ENCODE measurements at regions not wholly inside any gene's neighbourhood (a gene's known extent, or its start where the extent isn't known, plus 50 kb on each side); places are given as distances from the start of the nearest gene placed in this dataset.

DNA sequence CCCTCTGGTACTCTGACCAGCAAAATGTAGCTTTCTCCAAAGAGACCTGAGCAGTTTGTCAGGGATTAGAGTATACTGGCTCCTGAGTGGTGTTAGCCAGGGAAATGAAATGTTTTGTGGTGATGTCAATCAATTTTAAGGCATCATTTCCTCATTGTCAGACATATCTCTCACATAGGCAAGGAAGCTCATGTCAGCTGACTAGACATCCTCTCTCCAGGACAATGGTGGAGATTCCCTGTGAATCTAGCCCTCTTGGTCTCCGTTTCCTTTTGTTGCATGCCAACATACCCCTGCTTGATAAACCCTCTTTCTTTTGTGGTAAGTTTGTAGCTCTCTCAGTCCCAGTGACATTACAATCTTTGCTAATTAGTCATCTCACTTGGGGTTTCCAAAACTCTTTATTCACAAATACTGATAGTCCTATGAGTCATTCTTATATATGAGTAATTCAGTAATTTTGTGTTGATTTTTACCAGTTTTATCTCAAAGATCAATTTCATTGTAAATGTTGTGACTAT is 135.6 kb upstream of the PTPRK start:
- DNase-seq, result no peak
- no peak overlapping the region for H3K4me3 Mint-ChIP-seq
- no peak overlapping the region for H3K27ac Mint-ChIP-seq

DNA sequence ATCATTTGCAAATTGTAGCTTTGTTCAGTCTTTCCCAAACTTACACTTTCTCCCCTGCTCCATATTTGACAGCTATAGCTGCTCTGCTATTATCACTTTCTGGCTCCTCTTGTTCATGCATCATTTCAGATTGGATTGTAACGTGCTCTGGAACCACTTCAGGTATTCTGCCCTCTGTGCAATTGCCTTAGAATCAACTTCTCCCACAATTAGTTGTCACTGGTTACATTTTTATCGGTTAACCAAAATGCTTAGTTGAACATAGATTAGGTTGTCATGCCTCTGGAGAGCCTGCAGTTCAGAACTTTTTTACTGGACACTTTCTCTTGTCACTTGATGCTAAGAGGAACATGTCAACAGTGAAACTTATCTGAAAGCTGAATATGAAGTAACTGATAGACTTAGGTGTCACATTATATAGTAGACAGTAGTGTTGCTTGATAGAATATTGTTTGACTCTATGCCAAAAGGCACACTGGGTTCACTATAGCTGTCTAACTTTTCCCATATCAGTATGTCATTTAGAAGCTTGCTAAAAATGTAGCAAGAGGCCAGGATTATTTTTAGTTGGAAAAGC is 127.7 kb upstream of the PTPRK start:
- Mint-ChIP-seq H3K4me3 (no peak overlapping the region), H3K9me3 (ENCODE audit: insufficient read depth) (no peaks in the 10 kb centered on the region), H3K27me3 (ENCODE audit: low read depth) (no peaks in the 10 kb centered on the region), H3K4me1 (ENCODE audit: low read depth) (no peaks in the 10 kb centered on the region), H3K36me3 (ENCODE audit: low read depth) (no peaks in the 10 kb centered on the region), H3K27ac (no peak overlapping the region)
- no peak for DNase-seq
- ChIA-PET POLR2A (no interaction called here), CTCF (interaction anchor here (0.6 kb wide), 1 partner anchor 692 kb away, joined by 3 read pairs; no protein-coding TSS in a partner anchor)
- no peak for ATAC-seq

More for the DNA sequence above, 135.6 kb upstream of the PTPRK start:
- H3K9me3 Mint-ChIP-seq (ENCODE audit: insufficient read depth), result no peaks in the 10 kb centered on the region
- H3K4me1 Mint-ChIP-seq (ENCODE audit: low read depth), result peaks cover 3% of the 10 kb centered on the region
- no peak for ATAC-seq
- H3K36me3 Mint-ChIP-seq (ENCODE audit: low read depth), result no peaks in the 10 kb centered on the region
- POLR2A ChIA-PET, result interaction anchor here (0.6 kb wide), 1 partner anchor 47 kb away, joined by 3 read pairs; no protein-coding TSS in a partner anchor
- H3K27me3 Mint-ChIP-seq (ENCODE audit: low read depth), result no peaks in the 10 kb centered on the region
- CTCF ChIA-PET, result interaction anchor here (0.9 kb wide), 1 partner anchor 140 kb away, joined by 3 read pairs; no protein-coding TSS in a partner anchor

DNA sequence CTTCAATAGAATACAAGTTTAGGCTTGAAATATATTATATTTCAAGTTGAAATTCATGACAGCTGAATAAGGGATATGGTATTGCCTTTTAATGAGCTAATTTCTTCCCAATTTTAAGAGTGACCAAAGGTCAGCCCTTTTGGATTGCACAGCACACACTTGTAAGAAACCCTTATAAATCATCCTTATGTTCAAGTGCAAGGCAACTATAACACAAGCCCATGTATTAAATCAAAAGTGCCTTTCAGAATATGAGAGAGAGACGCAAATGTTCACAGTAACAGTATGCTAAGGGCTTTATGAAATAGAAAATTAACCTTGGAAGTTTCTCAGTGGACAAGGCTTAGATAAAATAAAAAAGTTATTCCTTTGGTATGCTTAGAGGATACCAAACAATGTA is 121.7 kb upstream of the PTPRK start:
- Mint-ChIP-seq H3K4me3 (no peak overlapping the region), H3K36me3 (ENCODE audit: low read depth) (no peaks in the 10 kb centered on the region), H3K4me1 (ENCODE audit: low read depth) (no peaks in the 10 kb centered on the region), H3K27me3 (ENCODE audit: low read depth) (no peaks in the 10 kb centered on the region), H3K27ac (no peak overlapping the region), H3K9me3 (ENCODE audit: insufficient read depth) (no peaks in the 10 kb centered on the region)
- ChIA-PET CTCF (no interaction called here), POLR2A (no interaction called here)
- DNase-seq (no peak), ATAC-seq (no peak)

DNA sequence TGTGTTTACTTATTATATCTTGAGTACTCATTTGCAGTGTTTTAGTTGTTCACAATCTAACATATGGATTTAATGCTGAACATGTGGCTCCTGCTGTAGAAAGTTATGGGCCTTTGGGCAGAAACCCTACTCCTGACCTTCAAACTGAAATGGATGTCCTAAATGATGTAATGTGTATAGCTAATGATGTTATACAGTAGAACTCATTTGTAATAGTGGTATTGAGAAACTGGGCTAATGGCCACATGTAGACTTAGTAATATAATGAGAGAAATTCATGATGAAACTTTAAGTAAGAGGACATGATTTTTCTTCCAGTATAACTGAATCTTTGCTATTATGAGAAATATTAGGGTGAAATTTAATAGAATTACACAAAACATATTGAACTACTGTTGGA is 121.3 kb upstream of the PTPRK start:
- Mint-ChIP-seq H3K4me3 (no peak overlapping the region), H3K27ac (no peak overlapping the region), H3K36me3 (ENCODE audit: low read depth) (no peaks in the 10 kb centered on the region), H3K9me3 (ENCODE audit: insufficient read depth) (no peaks in the 10 kb centered on the region), H3K4me1 (ENCODE audit: low read depth) (no peaks in the 10 kb centered on the region), H3K27me3 (ENCODE audit: low read depth) (no peaks in the 10 kb centered on the region)
- POLR2A ChIA-PET, result no interaction called here
- ATAC-seq (no peak), DNase-seq (no peak)
- CTCF ChIA-PET, result no interaction called here

DNA sequence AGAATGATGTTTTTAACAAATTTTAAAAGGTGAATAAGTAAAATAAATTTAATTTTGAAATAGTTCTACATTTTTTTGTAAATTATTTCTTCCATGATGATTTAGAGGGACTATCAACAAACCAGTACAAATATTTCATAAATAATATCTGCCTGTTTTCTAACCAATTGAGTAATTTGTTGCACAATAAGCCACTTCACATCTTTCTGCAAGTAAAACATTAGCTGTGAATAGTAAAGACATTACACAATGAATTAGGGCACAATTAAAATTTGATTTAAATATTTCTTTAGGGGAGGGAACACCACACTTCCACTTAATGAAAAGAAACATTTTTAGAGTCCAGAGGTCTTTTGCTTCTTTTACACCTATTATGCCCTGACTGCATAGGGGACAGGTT is 118.4 kb upstream of the PTPRK start:
- Mint-ChIP-seq H3K4me1 (ENCODE audit: low read depth) (no peaks in the 10 kb centered on the region), H3K27ac (no peak overlapping the region), H3K9me3 (ENCODE audit: insufficient read depth) (no peaks in the 10 kb centered on the region), H3K27me3 (ENCODE audit: low read depth) (peaks cover 3% of the 10 kb centered on the region), H3K4me3 (no peak overlapping the region), H3K36me3 (ENCODE audit: low read depth) (no peaks in the 10 kb centered on the region)
- no peak for DNase-seq
- ChIA-PET POLR2A (no interaction called here), CTCF (no interaction called here)
- no peak for ATAC-seq

DNA sequence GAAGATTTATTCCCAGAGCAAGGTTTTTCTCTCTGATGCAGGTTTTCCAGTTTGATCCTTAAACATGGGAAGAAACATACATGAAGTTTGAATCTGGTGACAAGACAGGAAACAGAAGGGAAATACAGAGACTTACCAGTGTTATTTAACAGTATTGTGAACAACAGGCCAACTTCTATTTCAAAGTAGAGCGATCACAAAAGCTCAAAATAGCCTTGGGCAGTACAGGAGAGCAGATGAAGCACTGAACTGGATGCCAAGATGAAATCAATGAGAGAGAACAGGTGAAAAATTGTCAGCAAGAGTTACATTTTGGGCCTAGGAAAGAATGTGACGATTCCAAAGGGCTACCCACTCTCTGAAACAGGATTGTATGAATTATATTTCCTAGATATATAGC is 114.8 kb upstream of the PTPRK start:
- no peaks in the 10 kb centered on the region for H3K36me3 Mint-ChIP-seq (ENCODE audit: low read depth)
- no peaks in the 10 kb centered on the region for H3K4me1 Mint-ChIP-seq (ENCODE audit: low read depth)
- ChIA-PET POLR2A (no interaction called here), CTCF (no interaction called here)
- H3K27me3 Mint-ChIP-seq (ENCODE audit: low read depth), result peaks cover 3% of the 10 kb centered on the region
- H3K27ac Mint-ChIP-seq, result no peak overlapping the region
- no peak overlapping the region for H3K4me3 Mint-ChIP-seq
- DNase-seq (no peak), ATAC-seq (no peak)
- H3K9me3 Mint-ChIP-seq (ENCODE audit: insufficient read depth), result no peaks in the 10 kb centered on the region

DNA sequence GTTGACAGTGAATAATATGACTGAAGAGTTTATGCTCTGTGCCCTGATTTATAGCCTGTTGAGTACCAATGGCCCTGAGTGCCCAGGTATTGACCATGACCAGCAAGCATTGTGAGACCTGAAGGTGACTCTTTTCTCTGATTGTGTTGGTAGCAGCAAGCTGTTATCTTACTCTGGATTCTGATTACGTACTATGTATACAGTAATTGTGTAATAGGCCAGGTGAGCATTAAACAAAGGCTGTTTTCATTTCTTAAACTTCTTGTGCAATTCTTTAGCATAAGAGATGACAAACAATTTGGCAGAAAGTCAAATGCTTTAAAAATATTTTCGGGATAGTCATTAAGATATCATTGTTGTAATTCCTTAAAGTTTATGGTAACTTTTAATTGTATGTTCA is 111.7 kb upstream of the PTPRK start:
- Mint-ChIP-seq H3K4me1 (ENCODE audit: low read depth) (no peaks in the 10 kb centered on the region), H3K9me3 (ENCODE audit: insufficient read depth) (no peaks in the 10 kb centered on the region), H3K27ac (no peak overlapping the region), H3K4me3 (no peak overlapping the region), H3K36me3 (ENCODE audit: low read depth) (no peaks in the 10 kb centered on the region), H3K27me3 (ENCODE audit: low read depth) (peaks cover 3% of the 10 kb centered on the region)
- no peak for DNase-seq
- no peak for ATAC-seq
- ChIA-PET CTCF (no interaction called here), POLR2A (no interaction called here)

DNA sequence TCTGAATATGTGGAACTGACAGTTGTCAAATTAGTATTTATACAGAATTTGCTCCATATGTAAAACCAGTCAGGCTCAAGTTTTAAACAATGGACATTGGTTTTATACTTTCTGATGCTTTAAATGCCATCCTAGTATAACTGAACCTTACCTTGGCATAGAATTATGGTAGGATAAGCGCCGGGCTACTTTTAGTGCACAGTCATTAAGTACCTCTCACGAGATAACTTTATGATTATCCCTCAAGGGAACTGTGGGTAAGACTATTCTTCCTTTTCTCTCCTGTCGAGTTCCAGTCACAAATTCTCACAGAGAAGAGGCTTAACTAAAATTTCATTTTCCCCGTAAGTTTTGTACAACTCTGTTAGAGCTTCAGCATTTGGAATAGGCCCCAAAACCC is 110.6 kb upstream of the PTPRK start:
- Mint-ChIP-seq H3K27ac (no peak overlapping the region), H3K4me3 (no peak overlapping the region), H3K36me3 (ENCODE audit: low read depth) (no peaks in the 10 kb centered on the region), H3K4me1 (ENCODE audit: low read depth) (no peaks in the 10 kb centered on the region), H3K27me3 (ENCODE audit: low read depth) (peaks cover 3% of the 10 kb centered on the region), H3K9me3 (ENCODE audit: insufficient read depth) (no peaks in the 10 kb centered on the region)
- ChIA-PET POLR2A (no interaction called here), CTCF (no interaction called here)
- no peak for ATAC-seq
- DNase-seq, result no peak

DNA sequence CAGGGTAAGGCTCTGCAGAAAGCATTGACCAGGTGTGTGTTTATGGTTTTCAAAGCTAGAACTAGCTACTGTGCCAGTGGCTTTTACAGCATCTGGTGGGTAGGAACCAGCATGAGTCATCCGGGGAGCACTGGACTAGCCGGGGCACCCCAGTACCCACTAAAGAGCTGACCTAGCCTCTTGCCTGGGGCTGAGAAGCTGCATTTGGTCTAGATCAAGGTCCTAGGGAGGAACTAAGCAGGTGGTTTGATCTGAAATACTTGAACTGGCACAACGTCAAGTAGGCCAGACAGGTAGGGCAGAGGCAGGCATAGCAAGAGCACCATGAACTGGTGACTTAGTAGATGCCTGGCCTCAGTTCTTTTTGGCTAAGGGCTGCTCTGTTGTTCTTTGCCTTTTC is 109.8 kb upstream of the PTPRK start:
- H3K36me3 Mint-ChIP-seq (ENCODE audit: low read depth), result no peaks in the 10 kb centered on the region
- H3K4me3 Mint-ChIP-seq, result no peak overlapping the region
- DNase-seq, result no peak
- ATAC-seq, result no peak
- POLR2A ChIA-PET, result interaction anchor here (0.6 kb wide), 1 partner anchor 56 kb away, joined by 3 read pairs; no protein-coding TSS in a partner anchor
- CTCF ChIA-PET, result no interaction called here
- no peak overlapping the region for H3K27ac Mint-ChIP-seq
- no peaks in the 10 kb centered on the region for H3K9me3 Mint-ChIP-seq (ENCODE audit: insufficient read depth)
- peaks cover 3% of the 10 kb centered on the region for H3K27me3 Mint-ChIP-seq (ENCODE audit: low read depth)
- H3K4me1 Mint-ChIP-seq (ENCODE audit: low read depth), result no peaks in the 10 kb centered on the region

DNA sequence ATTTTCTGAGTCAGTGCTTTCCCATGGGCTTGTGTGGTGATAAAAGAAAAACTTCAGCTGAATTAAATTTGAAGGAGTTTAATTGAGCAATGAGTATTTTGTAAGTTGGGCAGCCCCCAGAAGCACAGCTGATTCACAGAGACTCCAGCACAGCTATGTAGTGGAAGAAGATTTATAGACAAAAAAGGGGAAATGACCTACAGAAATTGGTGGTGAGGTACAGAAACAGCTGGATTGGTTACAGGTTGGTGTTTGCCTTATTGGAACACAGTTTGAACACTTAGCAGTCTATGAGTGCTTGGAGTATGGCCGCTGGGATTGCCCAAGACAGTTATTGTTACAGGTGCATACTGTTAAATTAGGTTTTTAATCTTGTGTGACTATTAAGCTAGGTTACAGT is 96.9 kb upstream of the PTPRK start:
- Mint-ChIP-seq H3K4me1 (ENCODE audit: low read depth) (no peaks in the 10 kb centered on the region), H3K4me3 (no peak overlapping the region), H3K27ac (no peak overlapping the region), H3K9me3 (ENCODE audit: insufficient read depth) (peaks cover 11% of the 10 kb centered on the region), H3K36me3 (ENCODE audit: low read depth) (no peaks in the 10 kb centered on the region), H3K27me3 (ENCODE audit: low read depth) (no peaks in the 10 kb centered on the region)
- no peak for DNase-seq
- ChIA-PET POLR2A (no interaction called here), CTCF (no interaction called here)
- no peak for ATAC-seq

DNA sequence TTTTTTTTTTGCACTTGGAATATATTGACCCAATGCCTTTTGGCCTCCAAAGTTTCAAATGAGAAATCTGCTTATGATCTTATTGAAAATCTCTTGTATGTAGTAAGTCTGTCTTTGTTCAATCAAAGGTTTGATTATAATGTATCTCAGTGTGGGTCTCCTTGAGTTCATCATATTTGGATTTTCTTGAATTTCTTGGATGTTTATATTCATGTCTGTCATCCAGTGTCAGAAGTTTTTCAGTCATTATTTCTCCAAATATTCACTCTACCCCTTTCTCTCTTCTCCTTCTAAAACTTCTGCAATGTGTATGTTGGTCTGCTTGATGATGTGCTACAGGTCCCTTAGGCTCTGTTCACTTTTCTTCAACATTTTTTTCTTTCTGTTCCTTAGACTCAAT is 95.9 kb upstream of the PTPRK start:
- no peaks in the 10 kb centered on the region for H3K4me1 Mint-ChIP-seq (ENCODE audit: low read depth)
- peaks cover 14% of the 10 kb centered on the region for H3K9me3 Mint-ChIP-seq (ENCODE audit: insufficient read depth)
- H3K27ac Mint-ChIP-seq, result no peak overlapping the region
- H3K4me3 Mint-ChIP-seq, result no peak overlapping the region
- CTCF ChIA-PET, result no interaction called here
- H3K36me3 Mint-ChIP-seq (ENCODE audit: low read depth), result no peaks in the 10 kb centered on the region
- no peaks in the 10 kb centered on the region for H3K27me3 Mint-ChIP-seq (ENCODE audit: low read depth)
- POLR2A ChIA-PET, result no interaction called here
- no peak for DNase-seq
- no peak for ATAC-seq

DNA sequence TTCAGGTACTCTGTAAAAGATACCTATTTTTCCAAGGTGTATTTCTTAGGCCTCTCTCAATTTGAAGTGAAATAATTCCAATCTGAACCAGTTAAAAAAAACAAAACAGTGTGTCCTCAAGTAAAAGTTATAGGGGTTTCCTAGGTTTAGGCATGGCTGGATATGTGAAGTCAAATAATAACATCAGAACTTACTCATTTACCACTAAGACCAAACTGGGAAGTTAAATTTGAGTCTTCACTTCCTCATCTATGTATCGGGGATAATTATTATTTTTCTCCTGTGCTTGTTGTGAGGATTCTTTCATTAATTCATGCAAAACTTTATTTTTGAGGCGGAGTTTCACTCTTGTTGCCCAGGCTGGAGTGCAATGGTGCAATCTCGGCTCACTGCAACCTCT is 86.2 kb upstream of the PTPRK start:
- Mint-ChIP-seq H3K36me3 (ENCODE audit: low read depth) (no peaks in the 10 kb centered on the region), H3K27ac (no peak overlapping the region), H3K9me3 (ENCODE audit: insufficient read depth) (no peaks in the 10 kb centered on the region), H3K4me1 (ENCODE audit: low read depth) (no peaks in the 10 kb centered on the region), H3K4me3 (no peak overlapping the region), H3K27me3 (ENCODE audit: low read depth) (no peaks in the 10 kb centered on the region)
- ChIA-PET CTCF (no interaction called here), POLR2A (no interaction called here)
- ATAC-seq (no peak), DNase-seq (no peak)

DNA sequence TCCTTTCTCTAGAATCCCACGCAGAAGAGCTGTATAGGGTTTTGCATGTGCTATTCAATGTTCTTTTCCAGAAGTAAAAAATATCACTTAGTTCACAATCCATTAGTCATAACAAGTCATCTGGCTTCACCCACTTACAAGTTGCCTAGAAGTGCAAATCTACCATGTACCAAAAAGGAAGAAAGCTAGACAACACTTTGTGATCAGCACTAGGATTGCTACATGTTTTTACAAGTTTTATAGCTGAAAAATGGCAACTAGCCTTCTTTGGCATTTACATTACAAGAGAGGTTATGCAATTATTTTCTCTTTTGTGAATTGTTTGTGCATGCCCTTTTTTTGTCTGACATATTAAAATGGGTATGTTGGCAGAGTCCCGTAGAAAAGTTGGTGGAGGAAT is 85.6 kb upstream of the PTPRK start:
- Mint-ChIP-seq H3K27me3 (ENCODE audit: low read depth) (no peaks in the 10 kb centered on the region), H3K4me3 (no peak overlapping the region), H3K36me3 (ENCODE audit: low read depth) (no peaks in the 10 kb centered on the region), H3K4me1 (ENCODE audit: low read depth) (no peaks in the 10 kb centered on the region), H3K9me3 (ENCODE audit: insufficient read depth) (no peaks in the 10 kb centered on the region), H3K27ac (no peak overlapping the region)
- ChIA-PET POLR2A (no interaction called here), CTCF (no interaction called here)
- ATAC-seq (no peak), DNase-seq (no peak)
